ENCODE measurements at regions not wholly inside any gene's neighbourhood (a gene's known extent, or its start where the extent isn't known, plus 50 kb on each side); places are given as distances from the start of the nearest gene placed in this dataset.

DNA sequence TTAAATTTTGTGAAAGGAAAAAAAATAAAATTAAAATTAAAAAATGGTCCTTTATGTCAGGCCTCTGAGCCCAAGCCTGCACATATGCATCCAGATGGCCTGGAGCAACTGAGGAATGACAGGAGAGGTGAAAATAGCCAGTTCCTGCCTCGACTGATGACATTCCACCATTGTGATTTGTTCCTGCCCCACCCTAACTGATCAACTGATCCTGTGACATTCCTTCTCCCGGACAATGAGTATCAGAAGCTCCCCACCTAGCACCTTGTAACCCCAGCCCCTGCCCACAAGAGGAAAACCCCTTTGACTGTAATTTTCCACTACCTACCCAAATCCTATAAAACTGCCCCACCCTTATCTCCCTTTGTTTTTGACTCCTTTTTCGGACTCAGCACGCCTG, 972.2 kb upstream of the GHITM start:
- TF ChIP-seq POLR2A (IDR thresholded peaks at IDR 0.05), result no peak
- TF ChIP-seq, protein P1, sequence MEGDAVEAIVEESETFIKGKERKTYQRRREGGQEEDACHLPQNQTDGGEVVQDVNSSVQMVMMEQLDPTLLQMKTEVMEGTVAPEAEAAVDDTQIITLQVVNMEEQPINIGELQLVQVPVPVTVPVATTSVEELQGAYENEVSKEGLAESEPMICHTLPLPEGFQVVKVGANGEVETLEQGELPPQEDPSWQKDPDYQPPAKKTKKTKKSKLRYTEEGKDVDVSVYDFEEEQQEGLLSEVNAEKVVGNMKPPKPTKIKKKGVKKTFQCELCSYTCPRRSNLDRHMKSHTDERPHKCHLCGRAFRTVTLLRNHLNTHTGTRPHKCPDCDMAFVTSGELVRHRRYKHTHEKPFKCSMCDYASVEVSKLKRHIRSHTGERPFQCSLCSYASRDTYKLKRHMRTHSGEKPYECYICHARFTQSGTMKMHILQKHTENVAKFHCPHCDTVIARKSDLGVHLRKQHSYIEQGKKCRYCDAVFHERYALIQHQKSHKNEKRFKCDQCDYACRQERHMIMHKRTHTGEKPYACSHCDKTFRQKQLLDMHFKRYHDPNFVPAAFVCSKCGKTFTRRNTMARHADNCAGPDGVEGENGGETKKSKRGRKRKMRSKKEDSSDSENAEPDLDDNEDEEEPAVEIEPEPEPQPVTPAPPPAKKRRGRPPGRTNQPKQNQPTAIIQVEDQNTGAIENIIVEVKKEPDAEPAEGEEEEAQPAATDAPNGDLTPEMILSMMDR (IDR thresholded peaks at IDR 0.05), result no peak

Data from heart left ventricle (tissue), 13 donors.